SK-N-MC (cell line): ENCODE measurements at regions not wholly inside any gene's neighbourhood (a gene's known extent, or its start where the extent isn't known, plus 50 kb on each side); places are given as distances from the start of the nearest gene placed in this dataset.

ENCODE experiments used
- EZH2 ChIP-seq: fragments of 200-600 bp; sonication (generic); IDR thresholded peaks from one replicate; pipeline ENCODE4 v1.6.1; 2017; ENCODE audit warnings: antibody characterized with exemption
- FOXP2 ChIP-seq: optimal IDR thresholded peaks from 2 replicates; pipeline ENCODE3; 2011; ENCODE audit warnings: mild to moderate bottlenecking, moderate library complexity; ENCODE audit not compliant: insufficient read depth; ENCODE audit errors: extremely low read length, control extremely low read depth
- POLR2AphosphoS5 ChIP-seq: IDR thresholded peaks from 2 replicates; pipeline ENCODE4 v1.6.1; 2012; ENCODE audit warnings: mild to moderate bottlenecking, low read depth, low read length, borderline replicate concordance

DNA sequence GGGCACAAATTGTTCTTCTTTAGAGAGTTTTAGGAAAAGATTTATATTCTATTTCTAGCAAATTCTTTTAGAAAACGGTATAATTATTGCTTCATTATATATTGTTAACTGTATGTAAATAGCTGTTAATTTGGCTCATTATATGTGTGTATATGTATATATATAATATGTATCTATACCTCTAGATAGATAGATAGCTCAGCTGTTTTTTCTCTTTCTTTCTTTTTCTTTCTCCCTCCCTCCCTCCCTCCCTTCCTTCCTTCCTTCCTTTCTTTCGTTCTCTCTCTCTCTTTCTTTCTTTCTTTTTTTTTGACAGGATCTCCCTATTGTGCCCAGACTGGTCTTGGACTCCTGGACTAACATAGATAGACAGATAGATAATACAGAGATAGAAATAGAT is 1538.8 kb downstream of the PCDH7 start:
- no peak for TF ChIP-seq POLR2AphosphoS5
- no peak for TF ChIP-seq FOXP2
- TF ChIP-seq EZH2 = no peak
